ENCODE measurements at regions not wholly inside any gene's neighbourhood (a gene's known extent, or its start where the extent isn't known, plus 50 kb on each side); places are given as distances from the start of the nearest gene placed in this dataset.
"Not testable (repeated sequence)": the region's sequence is repeated elsewhere in the genome, so short reads cannot be mapped to it uniquely, and the experiment has no call there.

DNA sequence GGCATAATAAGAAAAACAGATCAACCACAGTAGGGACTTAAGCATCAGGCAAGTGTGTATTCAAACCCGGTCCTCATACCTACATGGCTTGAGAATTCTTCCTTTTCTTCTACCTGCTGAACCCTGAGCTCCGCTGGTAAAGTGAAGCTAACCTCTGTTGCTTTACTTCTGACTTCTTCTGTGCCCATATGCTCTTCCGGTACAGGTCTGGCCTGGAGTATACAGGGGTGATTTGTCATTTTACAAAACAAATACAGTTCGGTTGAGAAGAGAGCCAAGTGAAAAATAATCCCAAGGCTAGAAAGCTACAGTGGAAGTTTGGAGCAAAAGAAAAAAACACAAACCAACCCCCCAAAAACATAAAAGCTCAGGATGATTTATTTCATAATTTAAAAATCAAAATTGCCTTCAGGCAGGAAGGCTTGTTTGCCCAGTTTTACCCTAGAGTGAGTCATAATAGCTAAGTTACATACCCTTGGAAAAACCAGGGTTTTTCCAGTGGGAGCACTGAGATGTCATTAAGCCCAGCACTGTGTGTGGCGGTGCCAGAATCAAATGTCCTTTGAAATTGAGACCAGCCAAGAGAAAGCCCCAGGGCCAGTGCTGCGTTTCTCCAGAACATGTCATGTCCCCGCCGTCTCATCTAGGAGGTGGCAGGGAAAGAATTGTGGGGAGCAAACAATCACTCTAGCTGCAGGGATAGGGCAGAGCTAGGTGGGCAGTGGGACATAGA lies 305.5 kb upstream of the ISX start:
- peak; percentile 21 for DNase-seq (ENCODE audit: low spot score)

DNA sequence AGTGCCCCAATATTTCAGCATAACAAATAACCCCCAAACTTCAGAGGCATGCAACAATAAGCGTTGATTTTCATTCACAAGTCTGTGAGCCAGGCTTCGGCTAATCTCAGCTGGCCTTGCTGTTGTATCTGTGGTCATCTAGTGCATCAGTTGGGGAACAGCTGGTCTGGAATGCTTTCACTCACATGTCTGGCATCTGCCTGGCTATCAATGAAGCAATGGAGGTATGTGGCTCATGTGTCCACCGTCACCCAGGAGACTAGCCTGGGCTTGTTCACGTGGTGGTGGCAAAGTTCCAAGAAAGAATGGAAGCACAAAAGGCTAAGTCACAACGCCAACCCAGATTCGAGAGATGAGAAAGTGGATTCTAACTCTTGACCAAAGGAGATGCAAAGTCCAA lies 304.8 kb upstream of the ISX start:
- DNase-seq (ENCODE audit: low spot score) = peak; percentile 68

DNA sequence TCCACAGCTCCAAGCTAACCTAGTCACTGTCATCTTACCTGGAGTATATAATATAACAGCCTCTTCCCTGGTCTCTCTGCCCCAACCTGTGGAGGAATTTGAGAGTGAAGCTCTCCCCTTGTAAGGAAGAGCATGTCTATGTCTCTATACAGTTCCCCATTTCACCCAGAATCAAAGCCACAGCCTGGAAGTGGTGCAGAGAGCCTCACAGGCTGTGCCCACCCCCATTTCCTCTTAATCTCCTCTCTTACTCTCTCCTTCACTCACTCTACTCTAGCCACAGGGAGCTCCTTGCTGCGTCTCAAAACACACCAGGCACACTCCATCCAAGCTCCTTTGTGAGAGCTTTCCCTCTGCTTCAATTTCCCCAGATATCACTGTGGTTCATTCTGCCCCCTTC lies 302.5 kb upstream of the ISX start:
- DNase-seq (ENCODE audit: low spot score) = no peak

DNA sequence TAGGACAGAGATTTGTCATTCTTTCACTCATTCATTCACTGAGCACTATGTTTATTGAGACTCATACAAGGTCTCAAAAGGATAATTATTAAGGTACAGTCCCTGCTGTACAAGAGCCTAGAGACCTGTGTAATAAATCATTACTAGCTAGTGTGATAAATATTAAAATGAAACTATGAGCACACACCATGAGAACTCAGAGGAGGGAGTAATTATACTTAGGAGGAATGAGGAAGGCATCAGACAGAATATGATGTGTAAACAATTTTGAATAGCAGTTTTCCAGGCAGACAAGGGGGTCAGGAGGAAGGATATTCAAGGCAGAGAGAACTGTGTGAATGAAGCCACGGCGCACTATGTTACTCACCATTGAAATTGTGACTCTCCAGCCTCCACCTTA lies 300.8 kb upstream of the ISX start:
- DNase-seq (ENCODE audit: low spot score) = no peak

DNA sequence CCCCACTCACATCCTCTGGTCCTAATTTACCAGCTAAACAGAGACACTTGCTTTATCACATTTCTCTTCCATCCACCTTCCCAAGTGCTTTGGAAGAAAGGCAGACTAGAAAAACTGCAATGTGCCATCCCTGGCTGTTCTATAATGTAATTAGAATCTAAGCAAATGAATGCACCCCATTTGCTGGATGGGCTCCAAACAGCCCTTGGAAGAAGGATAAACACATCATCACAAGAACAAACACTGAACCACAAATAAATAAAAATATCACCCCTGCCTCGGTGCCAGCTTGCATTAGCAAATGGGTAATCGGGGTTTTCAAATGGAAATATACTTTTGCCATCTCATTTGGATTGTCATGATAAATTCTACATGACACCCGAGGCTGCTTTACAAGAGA lies 296.6 kb upstream of the ISX start:
- no peak for DNase-seq (ENCODE audit: low spot score)

DNA sequence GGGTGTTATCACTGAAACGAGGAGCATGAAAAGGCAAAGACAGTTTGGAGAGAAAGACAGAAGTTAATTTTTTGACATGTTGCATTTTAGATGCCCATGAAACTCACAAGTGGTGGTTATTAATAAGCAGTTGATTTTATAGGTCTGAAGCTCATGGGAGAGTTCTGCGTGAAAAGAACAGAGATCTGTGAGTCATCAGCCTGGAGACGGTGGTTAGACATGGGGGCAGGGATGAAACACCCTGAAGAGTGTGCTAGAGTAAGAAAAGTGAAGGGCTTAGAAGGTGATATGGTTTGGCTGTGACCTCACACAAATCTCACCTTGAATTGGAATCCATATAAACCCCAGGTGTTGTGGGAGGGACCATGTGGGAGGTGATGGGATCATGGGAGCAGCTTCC lies 289.1 kb upstream of the ISX start:
- DNase-seq (ENCODE audit: low spot score) = peak; percentile 40

DNA sequence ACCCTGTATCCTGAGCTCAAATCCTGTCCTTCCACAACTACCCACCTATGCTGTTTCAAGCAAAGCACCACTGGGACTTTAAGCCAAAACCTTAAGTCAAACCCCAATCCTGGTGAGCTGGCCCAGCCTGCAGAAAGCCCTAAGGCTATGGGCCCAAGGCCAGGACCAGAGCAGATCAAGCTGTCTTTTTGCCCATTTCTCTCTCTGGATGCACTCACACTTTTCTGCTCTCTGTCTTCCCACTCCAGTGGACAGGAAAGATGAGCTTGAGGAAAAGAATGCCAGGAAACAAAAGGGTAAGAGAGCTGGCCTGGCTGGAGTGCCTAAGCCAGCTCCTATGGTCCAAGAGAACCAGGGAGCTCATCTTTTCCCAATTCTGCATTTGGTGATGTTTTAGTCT lies 284.3 kb upstream of the ISX start:
- peak; percentile 60 for DNase-seq (ENCODE audit: low spot score)

DNA sequence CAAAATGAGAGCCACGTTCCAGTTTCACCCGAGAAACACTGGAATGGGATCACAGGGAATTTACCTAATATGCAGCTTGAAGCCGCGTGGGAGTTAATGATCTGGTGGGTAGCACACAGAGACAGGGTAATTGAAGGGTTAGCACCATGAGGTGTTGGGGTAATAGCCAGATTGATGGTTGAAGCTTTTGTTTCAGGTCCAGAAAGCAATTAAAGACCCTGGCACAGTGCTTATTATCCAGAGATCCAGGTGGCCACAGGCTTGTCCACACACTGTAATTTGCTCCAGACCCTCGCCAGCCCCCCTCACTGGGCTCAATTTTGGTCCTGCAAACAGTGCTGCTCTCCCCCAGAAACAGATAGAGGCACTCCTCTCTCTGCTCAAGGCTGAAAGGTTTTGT lies 282.5 kb upstream of the ISX start:
- no peak for DNase-seq (ENCODE audit: low spot score)

DNA sequence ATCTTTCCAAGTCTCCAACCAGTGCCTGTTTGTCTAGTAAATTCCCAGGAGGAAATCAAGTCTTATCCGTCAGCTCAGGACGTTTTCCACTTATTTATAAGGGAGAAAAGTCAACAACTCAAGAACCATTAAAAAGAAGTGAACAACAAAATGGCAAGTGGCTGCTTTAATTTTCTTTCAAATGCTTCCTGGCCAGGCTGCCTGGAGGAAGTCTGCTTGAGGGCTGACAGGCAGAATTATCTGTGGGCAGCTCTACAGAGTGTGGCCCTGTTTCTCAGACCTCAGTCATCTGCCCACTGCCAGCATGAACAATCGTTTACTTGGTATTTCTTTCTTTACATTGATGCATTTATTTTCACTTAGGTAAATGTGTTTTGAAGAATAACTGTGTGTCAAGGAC lies 281.9 kb upstream of the ISX start:
- no peak for DNase-seq (ENCODE audit: low spot score)

DNA sequence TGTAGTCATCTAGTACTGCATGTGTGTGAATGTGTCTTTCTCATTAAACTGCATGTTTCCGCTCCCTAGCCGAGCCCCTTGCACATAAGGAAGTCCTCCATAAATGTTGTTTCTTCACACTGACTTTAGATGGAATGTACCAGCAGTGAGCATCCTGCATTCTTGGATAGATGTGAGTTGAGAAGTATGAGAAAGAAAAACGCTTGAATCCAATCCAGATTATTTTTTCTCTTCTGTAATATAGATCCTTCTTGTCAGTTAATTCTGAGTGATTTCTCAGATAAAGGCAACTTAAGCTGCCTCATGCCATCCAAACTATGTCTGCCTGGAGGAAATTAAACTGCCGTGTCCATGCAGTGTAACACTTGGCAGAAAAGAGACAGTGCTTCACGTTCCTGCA lies 268.1 kb upstream of the ISX start:
- DNase-seq (ENCODE audit: low spot score) = no peak

DNA sequence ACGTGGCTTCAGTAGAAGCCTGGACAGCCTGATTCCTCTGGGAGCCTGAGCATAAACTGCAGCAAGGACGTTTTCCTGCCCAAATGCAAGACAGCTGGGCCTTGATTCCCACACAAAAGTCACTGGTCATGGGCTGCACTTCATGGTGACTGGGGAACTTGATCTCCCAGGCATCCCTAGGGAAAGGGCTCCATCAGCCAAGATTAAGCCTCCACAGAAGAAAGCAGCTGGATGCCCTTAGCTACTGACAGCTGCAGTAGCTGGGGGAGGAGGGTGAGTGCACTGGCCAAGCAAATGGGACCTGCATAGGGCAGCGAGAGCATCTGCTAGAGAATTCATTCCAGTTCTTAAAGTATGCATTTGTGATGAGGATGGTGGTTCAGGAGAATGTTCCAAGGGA lies 267.4 kb upstream of the ISX start:
- no peak for DNase-seq (ENCODE audit: low spot score)

DNA sequence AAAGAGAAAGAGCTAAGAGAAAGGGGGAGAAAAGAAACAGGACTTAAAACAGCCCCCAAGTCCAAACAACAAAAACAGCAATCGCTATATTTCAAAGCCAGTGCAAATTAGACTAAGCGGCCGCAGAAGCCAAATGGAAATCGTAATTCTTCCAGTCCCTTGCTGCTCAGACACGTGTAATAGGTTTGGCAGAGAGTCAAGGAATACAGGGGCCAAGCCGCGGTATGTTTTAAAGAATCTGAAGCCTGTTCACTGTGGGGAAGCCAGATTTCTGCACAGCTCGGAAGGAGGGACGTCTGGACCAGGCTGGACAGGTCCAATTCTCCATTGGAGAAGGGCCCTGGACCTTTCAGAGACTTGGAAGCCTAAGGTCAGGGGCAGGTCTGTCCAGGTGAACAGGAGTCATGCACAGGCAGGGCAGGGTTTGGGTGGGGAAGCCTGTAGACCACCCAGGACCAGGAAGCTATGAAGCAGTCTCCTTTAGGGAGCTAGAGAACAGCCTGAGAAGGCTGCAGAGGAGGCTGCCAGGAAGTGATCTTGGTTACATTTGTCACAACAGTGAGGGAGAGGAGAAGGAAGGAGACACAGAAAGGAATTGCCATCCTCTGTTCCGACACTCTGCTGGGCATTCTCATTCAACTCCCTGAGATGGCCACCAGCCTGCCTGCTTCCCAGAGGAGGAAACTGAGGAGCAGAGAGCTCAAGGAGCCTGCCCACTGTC lies 265.5 kb upstream of the ISX start:
- peak; percentile 91 for DNase-seq (ENCODE audit: low spot score)

DNA sequence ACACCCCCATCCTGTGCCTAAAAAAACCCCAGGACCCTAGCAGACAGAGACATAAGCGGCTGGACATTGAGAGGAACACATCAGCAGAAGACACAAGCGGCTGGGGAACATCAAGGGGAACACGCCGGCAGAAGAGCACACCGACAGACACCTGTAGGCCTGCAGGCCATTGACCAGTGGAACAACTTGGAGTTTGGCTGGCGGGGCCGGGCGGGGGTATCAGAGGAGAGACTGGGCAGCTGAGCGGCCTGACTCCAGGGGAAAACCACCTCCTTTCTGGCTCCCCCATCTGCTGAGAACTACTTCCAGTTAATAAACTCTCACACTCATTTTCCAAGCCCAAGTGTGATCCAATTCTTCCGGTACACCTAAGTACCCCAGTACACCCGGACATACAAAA lies 264.7 kb upstream of the ISX start:
- no peak for DNase-seq (ENCODE audit: low spot score)

DNA sequence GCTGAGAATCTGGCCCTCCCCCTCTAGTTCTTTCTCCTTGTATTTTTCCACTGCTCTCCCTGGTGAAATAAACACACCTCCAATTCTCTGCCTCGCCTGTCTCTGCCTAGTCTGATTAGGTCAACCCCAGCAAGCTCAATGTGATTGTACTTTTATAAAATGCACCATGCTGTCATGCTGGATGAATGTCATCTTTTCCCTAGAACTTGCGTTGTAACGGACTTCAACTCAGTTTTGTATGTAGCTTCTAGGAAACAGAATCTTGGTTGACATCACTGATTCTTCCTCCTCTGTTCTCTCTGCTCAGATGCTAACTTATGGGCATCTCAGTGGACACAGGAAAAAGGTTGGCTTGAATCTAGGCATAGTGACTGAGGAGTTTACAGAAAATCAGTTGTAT lies 261.9 kb upstream of the ISX start:
- no peak for DNase-seq (ENCODE audit: low spot score)

DNA sequence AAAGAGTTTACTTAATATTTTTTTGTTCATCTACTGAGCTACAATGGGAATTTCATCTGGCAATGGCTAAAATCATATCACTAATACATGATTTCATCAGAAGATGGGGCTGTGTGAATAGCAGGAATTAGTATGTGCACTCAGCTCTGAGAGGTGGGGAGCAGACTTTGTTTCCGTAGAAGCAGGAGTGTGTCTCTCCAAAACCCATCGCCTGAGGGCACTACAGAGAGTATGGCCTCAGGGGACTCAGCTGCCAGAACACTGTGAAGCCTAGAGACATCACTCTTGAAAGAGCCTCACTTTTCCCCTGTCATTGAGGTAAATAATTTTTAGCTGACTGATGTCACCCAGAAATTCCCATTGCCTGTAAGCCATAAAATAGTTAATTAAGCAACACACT lies 261.4 kb upstream of the ISX start:
- DNase-seq (ENCODE audit: low spot score) = peak; percentile 22

DNA sequence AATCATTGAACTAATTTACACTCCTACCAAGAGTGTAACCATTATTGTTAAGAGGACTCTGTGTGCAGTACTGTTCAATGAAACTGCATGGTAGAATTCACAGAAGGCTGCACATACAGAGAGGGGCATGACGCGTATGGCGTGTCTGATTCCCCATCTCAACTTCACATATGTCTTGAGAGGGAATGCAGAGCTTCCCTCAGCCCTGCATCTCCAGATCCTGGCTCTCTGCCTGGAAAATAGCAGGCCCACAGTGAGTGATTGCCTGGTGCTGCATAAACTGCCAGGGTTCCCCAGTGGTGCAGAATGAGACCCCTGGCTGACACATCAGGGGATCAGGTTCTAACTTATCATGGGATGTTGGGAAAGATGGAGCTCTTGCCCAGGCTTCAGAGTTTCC lies 260.2 kb upstream of the ISX start:
- DNase-seq (ENCODE audit: low spot score) = no peak

DNA sequence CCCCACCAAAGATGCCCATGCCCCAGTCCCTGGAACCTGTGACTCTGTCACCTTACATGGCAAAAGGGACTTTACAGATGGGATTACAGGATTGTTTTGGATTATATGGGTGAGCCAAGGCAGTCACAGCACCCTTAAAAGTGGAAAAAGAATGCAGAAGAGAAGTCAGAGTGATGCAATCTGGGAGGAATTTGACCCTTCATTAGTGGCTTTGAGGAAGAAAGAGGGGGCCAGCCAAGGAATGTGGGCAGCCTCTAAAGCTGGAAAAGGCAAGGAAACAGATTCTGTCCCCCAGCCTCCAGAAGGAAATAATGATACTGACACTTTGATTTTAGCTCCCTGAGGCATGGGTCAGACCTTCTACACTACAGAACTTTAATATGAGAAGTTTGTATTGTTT lies 257.3 kb upstream of the ISX start:
- peak; percentile 29 for DNase-seq (ENCODE audit: low spot score)

DNA sequence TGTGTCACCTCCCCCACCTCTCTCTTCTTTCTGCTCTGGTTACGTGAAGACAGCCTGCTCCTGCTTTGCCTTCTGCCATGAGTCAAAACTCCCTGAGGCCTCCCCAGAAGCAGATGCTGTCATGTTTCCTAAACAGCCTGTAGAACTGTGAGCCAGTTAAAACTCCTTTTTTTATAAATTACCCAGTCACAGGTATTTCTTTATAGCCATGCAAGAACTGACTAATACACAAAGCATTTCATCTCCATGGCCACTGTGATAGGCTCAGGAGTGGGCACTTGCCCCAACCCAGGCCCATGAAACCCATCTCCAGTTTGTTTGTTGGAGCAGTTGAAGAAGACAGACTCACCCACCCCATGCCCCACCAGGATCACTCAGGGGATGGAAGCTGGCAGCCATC lies 253.3 kb upstream of the ISX start:
- peak; percentile 29 for DNase-seq (ENCODE audit: low spot score)

DNA sequence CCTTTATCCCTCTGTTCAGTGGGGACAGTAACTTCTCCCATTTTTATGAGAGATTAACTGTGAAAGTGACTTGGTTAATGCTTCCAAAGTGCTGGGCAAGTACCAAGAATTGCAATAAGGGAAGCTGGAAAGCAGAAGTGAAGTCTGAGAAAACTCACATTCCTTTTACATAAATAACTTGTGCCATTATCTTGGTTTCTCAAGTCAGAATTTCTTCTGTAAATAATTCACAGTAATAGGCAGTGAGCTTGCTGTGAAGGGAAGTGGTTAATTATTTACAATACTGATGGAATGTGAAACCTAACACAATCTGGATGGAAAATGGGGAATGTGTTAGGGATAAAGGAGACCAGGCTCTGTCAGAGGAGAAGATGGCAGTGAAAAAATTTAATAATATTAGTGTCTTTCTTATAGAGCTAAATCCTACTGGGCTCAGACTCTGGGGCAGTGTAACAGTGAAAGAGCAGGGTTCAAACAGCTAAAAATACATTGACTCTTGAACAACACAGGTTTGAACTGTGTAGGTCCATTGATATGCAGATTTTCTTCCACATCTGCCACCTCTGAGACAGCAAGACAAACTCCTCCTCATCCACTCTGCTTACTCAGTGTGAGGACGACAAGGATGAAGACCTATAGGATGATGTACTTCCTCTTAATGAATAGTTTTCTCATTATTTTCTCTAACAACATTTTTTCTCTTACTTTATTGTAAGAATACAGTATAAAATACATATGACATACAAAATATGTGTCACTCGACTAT lies 251.5 kb upstream of the ISX start:
- peak; percentile 20 for DNase-seq (ENCODE audit: low spot score)

DNA sequence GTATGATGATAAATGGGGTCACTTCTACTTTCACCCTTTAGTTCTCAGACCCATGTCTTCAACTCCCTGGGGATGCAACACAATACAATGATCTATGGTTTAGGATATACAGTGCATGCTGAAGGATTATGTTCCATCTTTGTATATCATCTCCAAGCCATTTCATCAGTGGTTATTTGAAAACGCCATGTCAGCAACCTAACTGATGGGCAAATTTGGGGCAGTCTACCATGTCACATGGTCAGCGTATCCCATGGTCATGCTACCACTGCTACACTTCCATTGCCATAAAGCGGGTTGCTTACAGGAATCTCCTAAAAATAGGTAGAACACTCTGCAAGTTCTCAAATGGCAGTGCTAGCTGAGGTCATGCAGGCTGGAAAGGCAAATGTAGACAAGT lies 236.5 kb upstream of the ISX start:
- DNase-seq (ENCODE audit: low spot score) = no peak

DNA sequence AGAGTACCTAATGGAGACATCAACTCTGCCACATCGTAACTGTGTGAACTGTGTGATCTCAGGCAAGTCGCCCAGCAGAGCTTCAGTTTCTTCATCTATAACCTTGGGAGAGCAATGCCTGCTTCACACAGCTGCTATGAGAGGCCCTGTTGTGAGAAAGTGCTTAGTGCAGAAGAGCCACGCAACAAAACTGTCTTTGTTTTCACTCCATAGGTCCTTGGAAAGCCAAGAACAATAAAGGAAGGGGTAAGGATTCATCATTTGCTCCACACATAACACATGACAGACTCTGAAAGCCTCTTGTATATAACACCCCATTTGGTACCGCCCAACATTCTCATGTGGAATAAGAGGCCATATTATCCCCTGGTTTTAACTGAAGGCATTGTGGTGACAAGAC lies 231.9 kb upstream of the ISX start:
- no peak for DNase-seq (ENCODE audit: low spot score)

DNA sequence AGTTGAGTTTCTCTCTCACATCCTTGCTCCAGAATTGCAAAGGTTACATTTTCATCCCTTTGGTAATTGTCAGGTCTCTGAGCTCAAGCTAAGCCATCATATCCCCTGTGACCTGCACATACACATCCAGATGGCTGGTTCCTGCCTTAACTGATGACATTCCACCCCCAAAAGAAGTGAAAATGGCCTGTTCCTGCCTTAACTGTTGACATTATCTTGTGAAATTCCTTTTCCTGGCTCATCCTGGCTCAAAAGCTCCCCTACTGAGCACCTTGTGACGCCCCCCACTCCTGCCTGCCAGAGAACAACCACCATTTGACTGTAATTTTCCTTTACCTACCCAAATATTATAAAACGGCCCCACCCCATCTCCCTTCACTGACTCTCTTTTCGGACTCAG lies 231.4 kb upstream of the ISX start:
- DNase-seq (ENCODE audit: low spot score) = not testable (repeated sequence)

DNA sequence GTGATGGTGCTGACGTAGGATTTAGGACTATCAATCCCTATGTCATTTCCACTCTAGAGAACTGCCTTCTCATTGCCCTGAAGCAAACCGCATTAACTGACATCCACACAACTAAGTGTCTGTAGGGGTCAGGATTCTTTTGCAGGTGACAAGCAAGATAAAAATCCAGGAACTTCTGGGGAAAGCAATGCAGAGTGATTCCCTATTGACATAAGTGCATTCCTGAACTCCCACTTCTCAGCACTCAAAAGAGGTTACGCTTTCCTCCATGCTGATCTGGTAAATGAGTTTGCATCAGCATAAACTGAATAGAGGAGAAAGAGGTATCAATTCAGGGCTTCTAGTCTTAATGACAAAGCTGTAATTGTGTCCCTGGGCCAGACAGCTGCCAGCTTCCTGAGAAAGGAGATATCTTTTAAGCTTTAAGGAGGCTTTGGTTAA lies 224.6 kb upstream of the ISX start:
- no peak for DNase-seq (ENCODE audit: low spot score)
